Aorta (tissue), 5 donors: ENCODE measurements at regions not wholly inside any gene's neighbourhood (a gene's known extent, or its start where the extent isn't known, plus 50 kb on each side); places are given as distances from the start of the nearest gene placed in this dataset.

Experiments
- ATAC-seq: fragments of 200-7000 bp; cut with Tn5 transposase; one replicate; pipeline ENCODE4 v1.9.1; 2022; ENCODE audit warnings: moderate library complexity; ENCODE audit not compliant: low FRiP score
- DNase-seq, 2 donors: peaks; one replicate each; pipeline ENCODE4 v3.0.0-alpha.2; 2020
- H3K27ac ChIP-seq, 2 donors: one replicate each; pipeline ENCODE4 v1.5.1; 2013; ENCODE audit warnings: low read length in 2 of 2, mild to moderate bottlenecking in 2 of 2, moderate library complexity in 2 of 2, control low read depth in 1 of 2, inconsistent platforms in 1 of 2, low read depth in 1 of 2
- H3K27me3 ChIP-seq, 2 donors: one replicate each; pipeline ENCODE4 v1.6.1; 2013; ENCODE audit warnings: control low read depth in 1 of 2, low read length in 1 of 2, mild to moderate bottlenecking in 1 of 2, moderate library complexity in 1 of 2; ENCODE audit not compliant: insufficient read depth in 2 of 2, control insufficient read depth in 1 of 2
- H3K36me3 ChIP-seq, 2 donors: one replicate each; pipeline ENCODE4 v1.6.1; 2013; ENCODE audit warnings: control low read depth in 1 of 2, low read length in 1 of 2, mild to moderate bottlenecking in 1 of 2; ENCODE audit not compliant: insufficient read depth in 2 of 2, control insufficient read depth in 1 of 2
- H3K4me1 ChIP-seq, 2 donors: one replicate each; pipeline ENCODE4 v1.6.1; 2013; ENCODE audit warnings: low read length in 2 of 2, control low read depth in 1 of 2, mild to moderate bottlenecking in 1 of 2, moderate library complexity in 1 of 2; ENCODE audit not compliant: insufficient read depth in 2 of 2, control insufficient read depth in 1 of 2
- H3K4me3 ChIP-seq, 2 donors: one replicate each; pipeline ENCODE4 v1.5.1; 2013; ENCODE audit warnings: low read length in 2 of 2, control low read depth in 1 of 2, mild to moderate bottlenecking in 1 of 2
- H3K9me3 ChIP-seq: one replicate; pipeline ENCODE4 v1.6.1; 2013; ENCODE audit warnings: mild to moderate bottlenecking, low read length; ENCODE audit not compliant: control insufficient read depth
- whole genome bisulfite sequencing, 2 donors: extraction: QIAGEN DNeasy Blood & Tissue Kit; methylation state at CpG; one replicate each; pipeline ENCODE4 v1.1.7; 2013; 5-methylcytosine and 5-hydroxymethylcytosine counted together
- intact Hi-C, 2 donors: fragments of 100-400 bp; cut with DNase I; formaldehyde crosslinking; loops; one replicate each; pipeline versions ENCODE4 v1.14.2 to v1.15.0; 2022
- donor health status: healthy with polysubstance abuse.
- donor health status: Bipolar disorder and iron deficiency.
- donor health status: DM: no; HTN: no; CAD: no.
- donor health status: DM: no; HTN: no; CAD: no.
- donor health status: DM: yes; HTN: yes; CAD: no.

GRCh38 chr6:144606083-144606482 lies 320.9 kb downstream of the UTRN start:
- Histone ChIP-seq H3K36me3 (peaks cover 0 to 3% of the 10 kb centered on the region in 2 donors), H3K9me3 (no peaks in the 10 kb centered on the region), H3K27me3 (no peaks in the 10 kb centered on the region), H3K4me1 (no peaks in the 10 kb centered on the region), H3K27ac (no peak overlapping the region), H3K4me3 (no peak overlapping the region)
- DNase-seq (no peak), ATAC-seq (no peak)
- intact Hi-C loops, result no loop called here
- 77 to 81% methylated on average over 2 of the region's 2 CpGs for WGBS, 2 donors

DNA sequence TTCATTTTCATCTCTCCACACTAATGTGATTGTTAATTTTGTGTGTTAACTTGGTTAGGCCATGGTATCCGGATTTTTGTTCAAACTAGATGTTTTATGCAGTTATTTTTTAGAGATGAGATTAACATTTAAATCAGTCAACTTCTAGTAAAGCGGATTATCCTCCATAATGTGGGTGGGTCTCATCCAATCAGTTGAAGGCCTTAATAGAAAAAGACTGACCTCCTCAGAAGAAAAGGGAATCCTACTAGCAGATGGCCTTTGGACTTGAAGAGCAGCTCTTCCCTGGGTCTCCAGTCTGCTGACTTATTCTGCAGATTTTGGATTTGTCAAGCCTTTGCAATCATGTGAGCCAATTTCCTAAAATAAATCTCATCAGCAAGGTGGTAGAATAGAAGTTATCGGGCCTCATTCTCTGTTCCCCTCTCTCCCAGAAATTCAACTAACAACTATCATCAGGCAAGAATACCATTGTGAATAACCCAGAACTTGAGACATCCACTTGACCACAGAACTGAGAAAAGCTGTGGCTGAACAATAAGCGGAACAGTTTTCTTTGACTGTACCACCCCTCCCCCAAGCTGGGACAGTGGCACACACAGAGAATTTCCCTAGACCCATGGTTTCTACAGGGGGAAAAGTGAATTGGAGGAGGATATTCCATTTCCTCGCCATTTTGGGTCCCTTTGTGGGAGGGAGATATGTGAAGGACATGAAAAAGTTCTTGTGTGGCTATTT lies 323.0 kb downstream of the UTRN start:
- no peak for ATAC-seq

DNA sequence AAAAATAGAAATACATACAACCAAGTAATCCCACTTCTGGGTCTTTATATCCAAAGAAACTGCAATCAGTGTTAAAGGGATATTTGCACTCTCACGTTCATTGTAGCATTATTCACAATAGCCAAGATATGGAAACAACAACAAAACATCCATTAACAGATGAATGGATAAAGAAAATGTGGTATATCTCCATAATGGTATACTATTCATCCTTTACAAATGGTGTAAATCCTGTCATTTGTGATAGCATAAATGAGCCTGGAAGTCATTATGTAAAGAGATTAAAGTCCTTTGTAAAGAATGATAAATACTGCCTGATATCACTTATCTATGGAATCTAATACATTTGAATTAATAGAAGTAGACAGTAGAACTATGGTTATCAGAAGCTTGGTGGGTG lies 327.7 kb downstream of the UTRN start:
- Histone ChIP-seq H3K27ac (no peak overlapping the region), H3K4me1 (no peaks in the 10 kb centered on the region), H3K4me3 (no peak overlapping the region), H3K36me3 (no peaks in the 10 kb centered on the region), H3K27me3 (no peaks in the 10 kb centered on the region), H3K9me3 (no peaks in the 10 kb centered on the region)
- intact Hi-C loops, result no loop called here
- ATAC-seq (no peak), DNase-seq (no peak)
- 67 to 76% methylated on average over 1 of the region's 1 CpG for WGBS, 2 donors

More for the DNA sequence above, 323.0 kb downstream of the UTRN start:
- Histone ChIP-seq H3K9me3 (no peaks in the 10 kb centered on the region), H3K4me3 (no peak overlapping the region), H3K27me3 (no peaks in the 10 kb centered on the region), H3K4me1 (no peaks in the 10 kb centered on the region), H3K36me3 (no peaks in the 10 kb centered on the region), H3K27ac (no peak overlapping the region)
- intact Hi-C loops, result no loop called here
- no peak for DNase-seq
- 97 to 98% methylated on average over 5 of the region's 5 CpGs for WGBS, 2 donors

DNA sequence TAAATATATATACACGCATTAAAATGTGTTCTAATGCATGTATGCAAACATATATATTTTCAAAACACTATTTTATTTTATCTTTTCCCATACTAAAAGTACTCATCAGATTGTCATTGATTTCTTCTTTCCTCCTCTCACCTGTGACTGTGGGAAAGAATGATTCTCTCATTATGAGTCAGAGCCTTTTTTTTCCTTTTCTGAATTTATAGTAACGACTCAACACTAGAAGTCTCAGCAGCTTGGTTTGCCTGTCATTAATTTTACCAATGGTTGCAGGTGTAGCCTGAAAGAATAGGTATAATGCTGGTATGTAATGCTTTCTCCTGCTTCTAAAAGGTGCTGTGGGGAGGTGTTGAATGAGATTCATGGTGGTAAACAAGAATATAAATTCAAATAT lies 328.7 kb downstream of the UTRN start:
- ATAC-seq (no peak), DNase-seq (no peak)
- Histone ChIP-seq H3K4me1 (no peaks in the 10 kb centered on the region), H3K9me3 (no peaks in the 10 kb centered on the region), H3K27me3 (no peaks in the 10 kb centered on the region), H3K4me3 (no peak overlapping the region), H3K36me3 (no peaks in the 10 kb centered on the region), H3K27ac (no peak overlapping the region)
- intact Hi-C loops, result no loop called here
- 59 to 63% methylated on average over 2 of the region's 2 CpGs for WGBS, 2 donors

DNA sequence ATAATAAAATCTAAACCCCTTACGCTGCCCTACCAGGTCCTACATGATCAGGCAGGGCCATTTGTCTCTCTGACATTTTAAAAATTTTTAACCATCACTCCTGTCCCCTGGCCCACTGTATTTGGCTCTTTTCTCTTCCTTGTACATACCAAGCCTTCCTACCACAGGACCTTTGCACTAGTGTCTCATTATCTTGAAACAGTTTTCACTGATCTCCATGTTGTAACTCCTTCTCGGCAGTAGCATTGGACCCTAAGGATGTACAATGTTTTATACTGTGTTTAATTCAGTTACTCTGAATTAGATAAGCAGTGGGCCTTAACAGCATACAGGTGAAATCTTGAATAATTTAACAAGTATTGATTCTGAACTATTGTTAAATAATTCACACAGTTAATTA lies 330.7 kb downstream of the UTRN start:
- H3K9me3 ChIP-seq, result no peaks in the 10 kb centered on the region
- H3K27ac ChIP-seq, result no peak overlapping the region
- no peaks in the 10 kb centered on the region for H3K4me1 ChIP-seq
- ATAC-seq, result no peak
- intact Hi-C loops, result no loop called here
- no peaks in the 10 kb centered on the region for H3K36me3 ChIP-seq
- 94 to 99% methylated on average over 2 of the region's 2 CpGs for WGBS, 2 donors
- no peak for DNase-seq
- no peaks in the 10 kb centered on the region for H3K27me3 ChIP-seq
- H3K4me3 ChIP-seq, result no peak overlapping the region

DNA sequence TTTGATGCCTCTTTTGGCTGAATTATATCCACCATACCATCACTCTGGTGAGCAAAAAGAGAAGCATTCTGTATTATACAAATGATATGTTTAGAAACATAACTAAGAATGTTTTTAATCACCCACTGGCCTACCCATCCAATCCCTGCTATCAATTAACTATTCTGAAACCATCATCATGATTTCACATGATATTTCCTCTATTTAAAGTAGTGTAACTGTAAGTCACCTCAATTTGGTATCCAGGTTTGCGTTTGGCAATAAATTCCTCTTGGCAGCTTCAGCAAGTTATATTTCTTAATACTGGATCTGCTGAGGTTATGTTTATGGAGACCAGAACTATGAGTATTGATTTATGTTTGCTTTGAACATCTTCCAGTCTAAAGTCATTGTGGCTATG lies 332.1 kb downstream of the UTRN start:
- no peaks in the 10 kb centered on the region for H3K4me1 ChIP-seq
- 61 to 77% methylated on average over 1 of the region's 1 CpG for WGBS, 2 donors
- no peak for DNase-seq
- H3K36me3 ChIP-seq, result no peaks in the 10 kb centered on the region
- no peaks in the 10 kb centered on the region for H3K27me3 ChIP-seq
- ATAC-seq, result no peak
- H3K27ac ChIP-seq, result no peak overlapping the region
- H3K9me3 ChIP-seq, result no peaks in the 10 kb centered on the region
- intact Hi-C loops, result no loop called here
- no peak overlapping the region for H3K4me3 ChIP-seq

- DNase-seq, result no peak
- Histone ChIP-seq H3K4me3 (no peak overlapping the region), H3K27me3 (no peaks in the 10 kb centered on the region), H3K4me1 (no peaks in the 10 kb centered on the region), H3K36me3 (no peaks in the 10 kb centered on the region), H3K27ac (no peak overlapping the region), H3K9me3 (no peaks in the 10 kb centered on the region)
- intact Hi-C loops, result no loop called here
- WGBS, 2 donors, result 76 to 79% methylated on average over 4 of the region's 4 CpGs
- no peak for ATAC-seq
These were observed 332.6 kb downstream of the UTRN start for GRCh38 chr6:144617708-144618107.

DNA sequence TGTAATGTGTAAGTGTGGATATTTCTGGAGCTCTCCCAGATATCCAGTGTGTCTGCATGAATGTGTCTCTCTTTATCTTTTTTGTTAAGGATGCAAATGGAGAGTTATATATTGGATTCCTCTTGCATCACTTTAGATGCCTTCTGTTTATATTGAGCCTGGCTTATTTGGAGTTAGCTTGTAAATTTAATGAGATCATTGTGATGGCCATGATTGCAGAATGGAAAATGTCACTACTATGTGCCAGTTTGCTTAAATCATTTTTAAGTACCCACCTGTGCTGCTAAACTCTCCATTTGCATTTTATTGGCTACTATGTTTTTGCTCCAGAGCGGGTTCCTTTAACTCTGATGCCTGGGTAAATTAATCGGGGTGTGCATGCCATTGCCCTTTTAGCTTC lies 334.8 kb downstream of the UTRN start:
- no peaks in the 10 kb centered on the region for H3K36me3 ChIP-seq
- H3K9me3 ChIP-seq, result no peaks in the 10 kb centered on the region
- H3K27ac ChIP-seq, result no peak overlapping the region
- no peaks in the 10 kb centered on the region for H3K27me3 ChIP-seq
- no peaks in the 10 kb centered on the region for H3K4me1 ChIP-seq
- DNase-seq (no peak), ATAC-seq (no peak)
- intact Hi-C loops, result no loop called here
- 80 to 94% methylated on average over 2 of the region's 2 CpGs for WGBS, 2 donors
- H3K4me3 ChIP-seq, result no peak overlapping the region

DNA sequence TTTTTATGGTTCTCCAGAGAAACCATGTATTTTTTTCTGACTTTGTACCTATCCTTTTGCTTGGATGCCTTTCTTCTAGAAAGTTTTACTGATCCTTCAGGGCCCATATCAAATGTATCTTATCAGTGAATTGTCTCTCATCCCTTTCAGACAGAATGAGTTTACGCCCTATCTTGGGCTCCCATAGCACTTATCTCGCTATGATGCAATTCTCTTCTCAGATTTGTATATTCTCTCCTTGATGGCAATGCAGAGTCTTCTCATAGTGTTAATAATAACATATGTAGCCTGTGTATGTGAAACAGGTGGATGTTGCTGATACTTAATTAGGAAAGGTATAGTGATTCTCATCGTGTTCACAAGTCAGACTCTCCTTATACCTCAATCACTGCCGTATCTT lies 336.2 kb downstream of the UTRN start:
- H3K27me3 ChIP-seq, result no peaks in the 10 kb centered on the region
- WGBS, 2 donors, result 98 to 99% methylated on average over 4 of the region's 4 CpGs
- H3K27ac ChIP-seq, result no peak overlapping the region
- H3K36me3 ChIP-seq, result no peaks in the 10 kb centered on the region
- DNase-seq (no peak), ATAC-seq (no peak)
- intact Hi-C loops, result no loop called here
- no peaks in the 10 kb centered on the region for H3K4me1 ChIP-seq
- H3K9me3 ChIP-seq, result no peaks in the 10 kb centered on the region
- no peak overlapping the region for H3K4me3 ChIP-seq
